ENCODE measurements at regions not wholly inside any gene's neighbourhood (a gene's known extent, or its start where the extent isn't known, plus 50 kb on each side); places are given as distances from the start of the nearest gene placed in this dataset.

GRCh38 chr16:31676731-31677130 is 149.0 kb downstream of the AHSP start:
- no peak for TF ChIP-seq CTCF (IDR thresholded peaks at IDR 0.05; ENCODE audit: low read length)
- TF ChIP-seq EZH2 (optimal IDR thresholded peaks at IDR 0.05; ENCODE audit: low read depth, low read length) = no peak
- no peak for TF ChIP-seq EZH2phosphoT487 (IDR thresholded peaks at IDR 0.05; ENCODE audit: low read length)
